Fibroblast of skin of abdomen (primary cell): ENCODE measurements at regions not wholly inside any gene's neighbourhood (a gene's known extent, or its start where the extent isn't known, plus 50 kb on each side); places are given as distances from the start of the nearest gene placed in this dataset.

Experiments used
- DNase-seq: peaks from one replicate; pipeline ENCODE4 v3.0.0-alpha.2; 2013

GRCh38 chr13:24050796-24051715 lies 109.5 kb upstream of the SPATA13 start:
- DNase-seq: no peak

- DNase-seq: no peak
These were observed 107.7 kb upstream of the SPATA13 start for GRCh38 chr13:24052547-24053518.

- peak; percentile 55 for DNase-seq
These were observed 106.8 kb upstream of the SPATA13 start for GRCh38 chr13:24053519-24054251.

- DNase-seq: no peak
These were observed 103.8 kb upstream of the SPATA13 start for GRCh38 chr13:24056616-24057137.

GRCh38 chr13:24060993-24061392 lies 99.5 kb upstream of the SPATA13 start:
- DNase-seq: no peak

GRCh38 chr13:24063281-24063877 lies 97.1 kb upstream of the SPATA13 start:
- no peak for DNase-seq

GRCh38 chr13:24064371-24064770 lies 96.1 kb upstream of the SPATA13 start:
- DNase-seq: no peak

GRCh38 chr13:24065176-24065575 lies 95.3 kb upstream of the SPATA13 start:
- DNase-seq: no peak

GRCh38 chr13:24066405-24067295 lies 93.9 kb upstream of the SPATA13 start:
- DNase-seq: no peak

GRCh38 chr13:24068472-24068871 lies 92.0 kb upstream of the SPATA13 start:
- DNase-seq: peak; percentile 20

GRCh38 chr13:24071016-24071415 lies 89.5 kb upstream of the SPATA13 start:
- no peak for DNase-seq

- peak; percentile 42 for DNase-seq
These were observed 89.0 kb upstream of the SPATA13 start for GRCh38 chr13:24071423-24072075.

- no peak for DNase-seq
These were observed 86.9 kb upstream of the SPATA13 start for GRCh38 chr13:24073657-24074056.

GRCh38 chr13:24074678-24075077 lies 85.8 kb upstream of the SPATA13 start:
- DNase-seq: no peak

- no peak for DNase-seq
These were observed 85.2 kb upstream of the SPATA13 start for GRCh38 chr13:24075137-24075975.

GRCh38 chr13:24076109-24076508 lies 84.4 kb upstream of the SPATA13 start:
- DNase-seq: no peak

- no peak for DNase-seq
These were observed 83.9 kb upstream of the SPATA13 start for GRCh38 chr13:24076636-24077035.

- DNase-seq: no peak
These were observed 80.4 kb upstream of the SPATA13 start for GRCh38 chr13:24080134-24080533.

GRCh38 chr13:24081387-24081786 lies 79.1 kb upstream of the SPATA13 start:
- DNase-seq: no peak
